Stomach (tissue), 4 donors: ENCODE measurements at regions not wholly inside any gene's neighbourhood (a gene's known extent, or its start where the extent isn't known, plus 50 kb on each side); places are given as distances from the start of the nearest gene placed in this dataset.

Experiments used
- EP300 ChIP-seq: sonication (generic); formaldehyde crosslinking; IDR thresholded peaks from one replicate; pipeline ENCODE4 v1.6.1; 2017; ENCODE audit warnings: antibody characterized with exemption
- TF ChIP-seq, protein P1 (sequence below), 7 experiments: fragments of 450-650 bp in 4 of 7; fragments of 200-600 bp in 3 of 7; sonication (generic) in 3 of 7; IDR thresholded peaks; one replicate each; pipeline ENCODE4 v1.5.1; 2016 to 2019; ENCODE audit warnings: antibody characterized with exemption in 7 of 7, control low read depth in 2 of 7, mild to moderate bottlenecking in 1 of 7

DNA sequence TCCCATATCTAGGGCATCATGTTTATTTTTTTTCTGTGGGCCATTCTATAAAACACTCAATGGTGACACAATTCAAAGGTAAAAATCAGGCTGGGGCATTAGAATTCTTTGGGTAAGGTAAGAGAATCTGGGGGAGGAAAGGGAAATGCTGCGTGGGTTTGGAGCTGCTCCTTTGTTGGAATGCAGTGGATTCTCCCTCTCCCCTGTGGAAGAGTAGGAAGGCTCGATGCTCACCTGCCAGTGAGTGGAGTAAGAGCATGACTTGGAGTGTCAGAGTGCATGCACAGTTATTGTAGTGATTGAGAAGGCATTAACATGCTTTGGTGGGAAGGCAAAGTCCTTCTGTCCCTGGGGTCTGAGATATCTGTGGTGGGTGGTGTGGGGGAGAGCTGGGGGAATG lies 280.0 kb downstream of the PDCD6IP start:
- TF ChIP-seq, protein P1, sequence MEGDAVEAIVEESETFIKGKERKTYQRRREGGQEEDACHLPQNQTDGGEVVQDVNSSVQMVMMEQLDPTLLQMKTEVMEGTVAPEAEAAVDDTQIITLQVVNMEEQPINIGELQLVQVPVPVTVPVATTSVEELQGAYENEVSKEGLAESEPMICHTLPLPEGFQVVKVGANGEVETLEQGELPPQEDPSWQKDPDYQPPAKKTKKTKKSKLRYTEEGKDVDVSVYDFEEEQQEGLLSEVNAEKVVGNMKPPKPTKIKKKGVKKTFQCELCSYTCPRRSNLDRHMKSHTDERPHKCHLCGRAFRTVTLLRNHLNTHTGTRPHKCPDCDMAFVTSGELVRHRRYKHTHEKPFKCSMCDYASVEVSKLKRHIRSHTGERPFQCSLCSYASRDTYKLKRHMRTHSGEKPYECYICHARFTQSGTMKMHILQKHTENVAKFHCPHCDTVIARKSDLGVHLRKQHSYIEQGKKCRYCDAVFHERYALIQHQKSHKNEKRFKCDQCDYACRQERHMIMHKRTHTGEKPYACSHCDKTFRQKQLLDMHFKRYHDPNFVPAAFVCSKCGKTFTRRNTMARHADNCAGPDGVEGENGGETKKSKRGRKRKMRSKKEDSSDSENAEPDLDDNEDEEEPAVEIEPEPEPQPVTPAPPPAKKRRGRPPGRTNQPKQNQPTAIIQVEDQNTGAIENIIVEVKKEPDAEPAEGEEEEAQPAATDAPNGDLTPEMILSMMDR (IDR thresholded peaks at IDR 0.05): no peak
- TF ChIP-seq EP300: no peak
